Stimulated activated CD8-positive, alpha-beta memory T cell treated with anti-CD3 and anti-CD28 coated beads, Interleukin-2, amount 100 ng/mL, for 48 hours (primary cell): ENCODE measurements at regions not wholly inside any gene's neighbourhood (a gene's known extent, or its start where the extent isn't known, plus 50 kb on each side); places are given as distances from the start of the nearest gene placed in this dataset.

Source experiments
- DNase-seq, 2 donors: peaks; one replicate each; pipeline ENCODE4 v3.0.0-alpha.2; 2020; ENCODE audit warnings: low read depth in 2 of 2

DNA sequence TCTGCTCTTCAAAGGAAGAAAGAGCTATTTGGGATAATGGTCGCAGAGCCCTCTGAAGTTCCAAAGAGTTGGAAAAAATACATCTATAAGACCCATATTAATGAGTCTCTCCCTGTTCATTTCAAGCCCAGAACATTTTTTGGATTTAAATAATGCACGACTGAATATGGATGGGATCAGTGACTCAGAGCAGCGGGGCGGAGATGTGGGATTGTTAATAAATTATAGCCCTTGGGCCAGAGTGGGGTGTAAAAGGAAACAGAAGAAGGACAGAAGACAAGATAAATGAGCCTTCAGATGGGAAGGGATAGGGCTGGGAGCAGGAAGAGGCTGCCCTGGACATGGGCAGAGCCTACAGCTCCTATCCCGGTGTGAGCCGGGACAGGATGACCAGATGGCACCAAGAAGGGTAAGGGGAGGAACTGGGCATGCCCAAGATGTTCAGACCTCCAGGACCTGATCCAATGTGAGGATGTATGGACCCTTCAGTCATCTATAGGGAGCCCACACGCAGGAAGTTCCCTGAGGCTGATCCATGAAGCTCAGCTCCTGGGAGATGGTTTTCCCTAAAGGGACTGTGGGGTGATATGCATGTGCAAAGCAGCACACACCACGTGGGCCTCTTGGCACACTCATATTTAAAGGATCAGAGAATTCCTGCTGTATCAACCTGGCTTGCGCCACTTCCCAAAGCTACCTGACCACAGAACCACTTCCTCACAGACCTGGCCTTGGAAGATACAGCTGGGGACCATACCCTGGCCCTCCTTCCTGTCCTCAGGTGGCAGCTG is 96.1 kb upstream of the PLXNA4 start:
- no peak for DNase-seq

DNA sequence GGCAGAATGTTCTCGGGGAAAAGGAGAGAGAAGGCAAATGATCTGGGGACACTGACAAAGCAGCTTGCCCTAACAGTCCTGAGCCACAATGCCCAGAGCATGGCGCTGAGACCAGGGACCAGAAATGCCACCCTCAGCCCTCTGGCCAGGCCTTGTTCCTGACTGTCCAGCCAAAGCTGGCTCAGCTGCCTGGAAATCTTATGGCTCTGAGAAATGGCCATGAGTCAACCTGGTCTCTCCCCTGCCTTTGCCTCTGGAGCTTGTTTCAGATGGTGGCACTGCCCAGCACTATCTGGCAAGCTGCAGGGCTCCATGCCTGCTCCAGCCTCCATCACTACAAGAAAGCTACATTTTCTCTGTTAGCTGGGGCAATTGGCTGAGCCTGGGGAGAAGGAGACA is 90.5 kb upstream of the PLXNA4 start:
- DNase-seq, result no peak

DNA sequence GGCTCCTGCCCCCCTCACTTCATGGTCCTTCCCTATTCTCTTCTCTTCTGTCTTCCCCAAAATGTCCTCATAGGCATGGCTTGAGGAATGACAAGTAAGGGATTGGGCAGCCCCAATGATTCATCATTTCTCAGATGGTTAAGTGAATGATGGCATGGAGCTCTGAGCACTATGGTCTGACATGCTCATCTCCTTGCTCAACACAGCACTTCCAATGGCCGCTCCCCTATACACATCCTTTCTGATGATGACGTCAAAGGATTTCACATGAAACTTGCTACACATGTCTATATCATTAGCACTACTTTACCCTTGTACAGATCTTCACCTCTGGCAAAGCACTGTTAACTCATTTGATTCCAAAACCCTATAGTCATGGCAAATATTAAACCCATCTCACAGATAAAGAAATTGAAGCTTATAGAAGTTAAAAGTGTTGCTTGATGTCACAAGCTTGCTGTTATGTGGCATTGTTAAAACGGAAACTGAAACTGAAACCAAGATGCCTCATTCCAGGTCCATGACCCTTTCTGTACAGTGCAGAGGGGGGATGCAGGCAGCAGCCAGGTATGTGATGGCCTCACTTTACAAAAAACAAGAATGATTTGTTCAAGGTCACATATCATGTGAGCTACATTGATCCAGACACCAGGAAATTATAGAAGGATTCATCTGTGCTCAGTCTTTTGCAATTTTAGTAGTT is 90.0 kb upstream of the PLXNA4 start:
- no peak for DNase-seq

DNA sequence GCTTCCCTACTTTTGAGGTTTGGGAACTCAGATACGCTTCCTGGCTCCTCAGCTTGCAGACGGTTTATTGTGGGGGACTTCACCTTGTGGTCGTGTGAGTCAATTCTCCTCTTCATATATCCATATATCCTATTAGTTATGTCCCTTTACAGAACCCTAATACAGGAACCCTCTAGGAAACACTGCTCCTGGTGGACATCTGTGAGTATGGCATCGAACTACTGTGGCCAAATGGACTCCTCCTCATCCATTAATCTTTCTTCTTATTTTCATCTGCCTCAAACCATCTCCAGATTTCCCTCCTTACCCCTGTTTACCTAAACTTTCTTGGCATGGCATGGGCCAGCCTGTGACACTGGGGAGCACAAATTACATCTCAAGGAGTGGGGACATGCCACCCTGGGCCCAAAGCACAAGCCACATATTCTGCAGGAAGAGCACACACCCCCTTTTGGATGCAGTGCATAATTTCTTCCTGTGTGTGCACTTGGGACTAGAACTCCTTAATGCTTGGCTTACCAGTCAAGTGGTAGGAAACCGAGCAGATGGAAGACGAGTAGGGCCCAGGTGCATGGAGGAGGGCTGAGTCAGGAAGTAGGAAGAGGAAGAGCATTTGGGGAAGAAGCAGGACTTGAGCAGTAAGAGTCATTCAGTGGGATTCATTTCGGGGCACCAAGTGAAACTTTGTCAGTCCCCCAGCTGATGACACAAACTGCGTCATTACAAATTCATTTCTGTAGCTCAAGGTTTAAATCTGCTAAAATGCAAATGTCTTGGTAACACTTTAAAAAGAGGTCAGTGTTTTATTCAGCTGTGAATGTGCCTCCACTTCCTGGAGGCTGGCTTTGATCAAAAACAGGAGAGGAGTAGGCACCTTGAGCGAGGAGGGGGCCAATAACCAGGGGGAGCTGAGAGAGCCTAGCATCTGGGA is 80.8 kb upstream of the PLXNA4 start:
- DNase-seq, result no peak

DNA sequence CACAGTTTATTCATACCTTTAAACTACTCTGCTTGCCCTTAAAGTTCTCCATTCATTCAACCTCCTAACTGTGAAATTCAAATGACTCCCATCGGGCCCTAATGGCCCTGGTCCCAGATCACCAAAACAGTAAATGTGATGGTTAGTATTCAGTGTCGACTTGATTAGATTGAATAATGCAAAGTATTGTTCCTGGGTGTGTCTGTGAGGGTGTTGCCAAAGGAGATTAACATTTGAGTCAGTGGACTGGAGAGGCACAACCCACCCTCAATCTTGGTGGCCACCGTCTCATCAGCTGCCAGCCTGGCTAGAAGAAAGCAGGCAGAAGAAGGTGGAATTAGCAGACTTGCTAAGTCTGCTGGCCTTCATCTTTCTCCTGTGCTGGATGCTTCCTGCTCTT is 80.1 kb upstream of the PLXNA4 start:
- no peak for DNase-seq

DNA sequence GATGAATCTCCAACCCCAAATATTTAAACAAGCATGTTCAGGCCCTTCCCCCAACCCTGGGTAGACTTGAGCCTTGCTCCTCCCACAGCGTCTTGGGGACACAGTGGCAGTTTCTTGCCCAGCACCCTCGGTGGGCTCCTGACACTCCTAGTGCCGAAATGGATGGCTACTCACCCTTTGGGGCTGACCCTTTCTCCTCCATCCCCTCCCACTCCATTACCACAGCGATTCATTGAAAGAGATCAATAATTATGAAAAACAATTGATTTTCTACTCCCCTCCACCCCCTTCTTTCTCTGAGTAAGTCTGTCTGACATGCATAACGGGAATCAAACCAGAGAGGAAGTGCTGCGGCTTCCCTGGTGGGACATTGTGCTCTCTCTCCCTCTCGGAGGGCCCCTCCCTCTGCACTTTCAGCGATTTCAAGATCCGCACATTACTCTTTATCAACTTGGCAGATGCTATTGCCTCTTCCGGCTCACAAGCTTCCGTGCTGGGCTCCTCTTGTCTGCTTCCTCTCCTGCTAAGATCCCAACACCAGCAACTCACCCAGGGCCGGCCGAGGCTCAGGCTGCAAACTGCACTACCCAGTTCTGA is 79.0 kb upstream of the PLXNA4 start:
- peak; percentile 14 to 36 for DNase-seq

DNA sequence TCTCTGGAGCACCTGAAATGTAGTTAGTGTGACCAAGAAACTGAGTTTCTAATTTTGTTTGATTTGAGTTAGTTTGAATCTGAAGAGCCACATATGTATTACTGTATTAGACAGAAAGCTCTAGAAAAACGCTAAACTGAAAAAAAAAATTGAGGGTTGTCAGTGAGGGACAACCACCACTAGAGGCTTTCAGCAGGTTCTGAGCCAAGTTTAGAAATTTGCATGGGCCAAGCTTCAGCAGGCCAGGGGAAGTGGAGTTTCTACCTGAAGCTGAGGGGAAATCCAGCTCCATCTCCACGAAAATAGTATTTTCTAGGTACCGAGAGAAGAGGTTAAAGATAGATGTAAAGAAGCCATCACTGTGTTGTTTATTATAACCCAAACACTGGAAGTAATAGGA is 77.9 kb upstream of the PLXNA4 start:
- DNase-seq, result no peak

DNA sequence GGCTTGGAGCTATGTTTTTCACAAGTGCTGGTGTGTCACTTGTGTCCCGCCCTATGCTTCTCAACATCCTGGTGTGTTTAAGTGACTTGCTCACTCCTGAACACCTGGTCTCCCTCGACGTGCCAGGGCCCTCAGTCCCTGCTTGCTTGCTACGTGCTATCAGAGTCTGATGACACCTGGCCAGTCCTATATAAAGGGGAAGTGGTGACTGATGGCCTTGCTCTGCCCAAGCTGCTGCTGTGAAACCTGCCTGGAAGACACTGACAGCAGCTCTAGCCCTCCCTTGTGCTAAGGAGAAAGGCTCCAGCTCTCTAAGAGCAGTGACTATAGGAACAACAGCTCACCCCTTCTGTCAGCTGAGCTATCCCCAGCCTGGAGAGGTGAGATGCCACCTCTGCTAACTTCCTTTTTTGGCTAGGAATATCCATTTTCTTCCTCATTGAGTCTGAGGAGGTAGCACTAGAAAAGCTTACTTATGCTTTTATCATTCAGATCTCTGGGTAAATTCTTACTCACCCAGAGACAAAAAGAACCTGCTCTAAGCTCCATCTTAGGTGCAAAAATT is 77.2 kb upstream of the PLXNA4 start:
- DNase-seq, result no peak

DNA sequence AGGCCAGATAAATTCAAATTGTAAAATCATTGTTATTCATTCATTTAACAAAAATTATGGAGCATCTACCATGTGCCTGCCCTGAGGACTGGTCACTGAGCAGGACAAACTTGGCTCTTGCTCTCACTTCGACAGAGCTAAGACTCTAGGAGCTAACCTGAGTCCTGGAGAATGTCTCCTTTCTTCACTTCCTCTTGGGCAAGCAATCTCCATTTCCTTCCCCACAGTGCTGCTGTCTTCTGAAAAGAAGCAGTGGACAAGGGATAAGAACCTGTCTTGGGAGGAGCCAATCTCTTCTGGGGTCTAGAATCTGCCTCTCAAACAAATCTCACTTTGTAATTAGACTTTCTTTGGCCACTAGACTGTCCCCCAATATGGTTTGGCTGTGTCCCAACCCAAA is 76.2 kb upstream of the PLXNA4 start:
- no peak for DNase-seq

DNA sequence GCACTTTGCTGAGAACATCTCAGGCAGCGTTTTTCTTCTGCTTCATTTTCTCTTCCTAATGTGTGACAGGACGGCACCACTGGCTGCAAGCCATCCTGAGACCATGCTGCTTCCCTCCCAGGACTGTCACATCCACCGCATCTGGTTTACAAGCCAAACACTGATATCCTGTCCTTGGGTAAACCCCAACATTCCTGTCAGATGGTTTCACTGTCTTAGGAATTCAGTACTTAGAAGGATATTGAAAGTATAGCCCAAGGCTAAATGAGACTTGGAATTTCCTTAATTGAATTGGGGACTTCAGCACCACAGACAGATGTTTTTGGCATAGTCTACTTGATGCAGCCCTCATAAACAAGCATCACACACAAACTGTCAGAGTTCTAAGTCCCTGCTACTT is 74.2 kb upstream of the PLXNA4 start:
- DNase-seq, result no peak

DNA sequence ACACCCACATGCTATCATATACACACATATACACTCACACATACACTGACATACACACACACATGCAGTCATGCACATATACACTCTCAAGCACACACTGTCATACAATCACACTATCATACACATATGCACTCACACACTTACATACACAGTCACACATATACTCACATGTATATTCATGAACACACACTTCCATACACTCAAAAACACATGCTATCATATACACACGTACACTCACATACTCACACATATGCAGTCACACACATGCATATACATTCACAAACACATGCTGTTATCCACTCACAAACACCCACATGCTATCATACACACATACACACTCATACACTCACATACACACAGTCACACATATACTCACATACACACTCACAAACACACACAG is 71.0 kb upstream of the PLXNA4 start:
- DNase-seq, result no peak

DNA sequence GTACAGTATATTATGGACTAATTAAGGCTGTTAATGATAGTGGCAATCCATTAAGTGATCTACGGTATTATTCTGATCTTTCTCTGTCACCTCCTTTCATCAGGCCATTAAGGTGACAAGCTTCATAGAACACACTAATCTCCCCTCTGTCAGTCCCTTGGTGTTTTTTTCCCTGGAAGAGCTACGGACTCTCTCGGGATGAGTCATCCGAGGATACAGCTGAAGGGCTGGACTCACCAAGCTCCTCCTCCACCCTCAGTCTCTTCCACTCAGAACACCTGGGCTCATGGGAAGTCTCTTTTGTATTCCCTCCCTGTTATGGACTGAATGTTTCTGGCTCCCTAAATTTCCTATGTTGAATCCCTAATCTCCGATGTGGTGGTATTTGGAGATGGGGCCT is 69.8 kb upstream of the PLXNA4 start:
- no peak for DNase-seq

DNA sequence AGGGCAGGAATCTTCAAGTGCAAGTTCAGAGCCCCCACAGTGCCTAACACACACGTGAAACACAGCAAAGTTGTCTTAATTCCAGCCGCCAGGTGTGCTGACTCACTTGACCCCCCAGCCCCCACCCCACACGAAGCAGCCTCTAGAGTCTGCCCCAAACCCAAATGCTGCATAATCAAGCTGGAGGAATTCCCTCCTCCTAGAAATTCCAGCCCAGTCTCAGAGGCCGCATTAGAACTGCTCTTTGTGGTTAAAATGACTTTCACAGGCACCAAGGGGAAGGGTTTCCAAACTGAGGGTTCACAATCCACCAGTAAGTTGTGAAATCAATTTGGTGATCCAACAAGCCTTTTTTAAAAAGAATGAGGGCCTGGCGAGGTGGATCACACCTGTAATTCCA is 67.0 kb upstream of the PLXNA4 start:
- DNase-seq, result no peak

DNA sequence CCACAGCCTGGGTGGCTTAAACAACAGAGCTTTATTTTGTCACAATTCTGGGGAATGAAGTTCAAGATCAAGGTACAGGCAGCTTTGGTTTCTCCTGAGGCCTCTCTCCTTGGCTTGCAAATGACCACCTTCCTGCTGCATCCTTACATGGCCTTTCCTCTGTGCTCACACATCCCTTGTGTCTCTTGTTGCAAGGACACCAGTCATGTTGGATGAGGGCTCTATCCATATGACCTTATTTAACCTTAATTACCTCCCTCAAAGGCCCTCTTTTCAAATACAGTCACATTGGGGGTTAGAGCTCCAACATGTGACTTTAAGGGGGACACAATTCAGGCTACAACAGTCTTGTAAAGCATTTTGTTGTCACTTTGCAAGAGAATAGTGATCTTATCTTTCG is 65.0 kb upstream of the PLXNA4 start:
- DNase-seq, result no peak

DNA sequence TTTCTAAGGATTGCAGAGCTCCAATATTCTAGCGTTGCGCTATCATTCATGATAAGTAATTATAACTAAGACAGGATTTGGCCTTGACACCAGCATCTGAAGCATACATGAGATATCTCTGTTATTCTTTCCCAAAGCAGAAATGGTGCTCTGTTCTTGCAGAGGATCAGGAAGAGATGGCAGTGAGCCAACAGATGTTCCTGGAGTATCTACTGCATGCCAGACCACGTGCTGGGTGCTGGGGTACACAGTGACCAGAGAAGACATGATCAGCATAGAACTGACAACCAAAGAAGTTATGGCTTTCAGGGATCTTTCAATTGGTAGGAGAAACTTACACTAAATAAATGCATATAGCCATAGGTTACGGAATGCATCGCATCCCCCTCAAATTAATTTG is 63.7 kb upstream of the PLXNA4 start:
- DNase-seq, result no peak

DNA sequence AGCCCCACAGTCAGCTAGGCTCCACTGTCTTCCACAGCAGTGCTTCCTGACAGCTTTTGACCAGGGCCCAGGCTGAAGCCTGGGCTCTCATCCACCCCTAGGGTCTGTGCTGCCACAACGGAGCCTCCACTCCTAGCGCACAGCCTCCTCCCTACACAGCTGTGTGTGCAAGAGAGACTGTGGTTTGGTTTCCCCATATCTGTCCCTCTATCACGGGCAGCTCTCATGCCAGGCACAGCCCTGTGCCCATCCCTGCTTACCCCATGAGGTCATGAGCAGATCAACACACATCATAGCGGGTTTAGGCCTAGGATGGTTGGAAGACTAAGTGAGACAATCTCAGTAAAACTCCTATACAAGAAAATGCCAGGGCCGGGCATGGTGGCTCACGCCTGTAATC is 61.7 kb upstream of the PLXNA4 start:
- DNase-seq, result no peak

DNA sequence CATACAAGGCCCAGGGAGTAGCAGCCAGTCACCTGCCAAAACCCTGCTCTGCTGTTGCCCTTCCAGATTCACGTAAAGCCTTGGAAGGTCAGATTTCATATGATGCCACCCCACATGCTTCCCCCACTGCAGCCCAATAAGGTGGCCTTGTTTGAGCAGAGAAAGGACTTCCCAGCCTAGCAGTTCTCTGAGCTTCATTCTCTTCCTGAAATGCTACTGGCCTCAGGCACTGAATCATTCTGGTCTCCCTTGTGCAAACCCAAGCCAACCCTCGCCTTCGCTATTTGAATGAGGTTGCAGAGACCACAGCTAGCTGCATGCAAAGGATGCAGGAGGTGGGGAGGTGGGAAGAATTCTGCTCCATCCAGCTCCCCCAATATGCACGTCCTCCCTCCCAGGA is 60.3 kb upstream of the PLXNA4 start:
- no peak for DNase-seq

DNA sequence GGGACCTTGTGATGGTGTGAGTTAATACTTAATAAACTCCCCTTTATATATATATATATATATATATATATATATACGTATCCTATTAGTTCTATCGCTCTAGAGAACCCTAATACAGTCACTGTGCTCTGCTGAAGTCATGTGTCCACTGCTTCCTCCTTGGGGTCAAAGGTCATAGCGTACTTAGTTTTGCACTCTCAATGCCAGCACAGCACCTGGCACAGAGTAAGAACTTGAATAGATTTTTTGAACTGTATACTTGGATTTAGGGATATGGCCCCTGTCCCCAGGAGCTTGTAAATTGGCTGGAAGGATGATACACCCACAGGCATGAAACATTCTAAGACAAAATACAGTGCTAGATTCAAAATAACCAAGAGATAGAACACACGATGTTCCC is 58.9 kb upstream of the PLXNA4 start:
- no peak for DNase-seq

DNA sequence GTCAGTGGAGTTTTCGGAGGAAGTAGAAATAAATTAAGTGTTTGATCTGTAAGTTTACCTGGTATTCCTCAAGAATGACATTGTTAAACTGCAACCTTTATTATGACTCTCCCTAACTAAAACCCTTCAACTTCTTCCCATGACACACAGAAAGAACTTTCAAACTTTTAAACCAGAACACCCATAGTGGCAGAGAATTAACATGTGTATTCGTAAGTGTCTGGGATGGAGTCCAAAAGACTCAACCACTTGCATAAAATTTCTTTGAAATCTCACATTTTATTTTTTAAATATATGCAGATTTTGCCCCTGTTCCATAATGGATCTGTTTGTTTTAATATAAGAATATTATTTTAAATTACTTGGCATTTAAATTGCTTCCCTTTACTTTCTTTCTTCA is 54.6 kb upstream of the PLXNA4 start:
- DNase-seq, result no peak
